ENCODE measurements at regions not wholly inside any gene's neighbourhood (a gene's known extent, or its start where the extent isn't known, plus 50 kb on each side); places are given as distances from the start of the nearest gene placed in this dataset.

- no peaks in the 10 kb centered on the region for H3K36me3 Mint-ChIP-seq
- H3K9me3 Mint-ChIP-seq, result peaks cover 0 to 5% (median 4%) of the 10 kb centered on the region in 7 donors
- no peaks in the 10 kb centered on the region for H3K4me1 Mint-ChIP-seq
- H3K4me3 ChIP-seq (ENCODE audit: low read depth, low read length), result no peak overlapping the region
- no peak overlapping the region for H3K4me3 Mint-ChIP-seq
- no peaks in the 10 kb centered on the region for H3K9me3 ChIP-seq (ENCODE audit: control insufficient read depth in 2 of 2, low read length in 2 of 2)
- H3K36me3 ChIP-seq (ENCODE audit: control insufficient read depth, insufficient read depth, low read length), result no peaks in the 10 kb centered on the region
- ATAC-seq (ENCODE audit: low read depth in 2 of 2) (no peak), DNase-seq (no peak)
- no peaks in the 10 kb centered on the region for H3K27me3 Mint-ChIP-seq
- H3K4me1 ChIP-seq (ENCODE audit: control insufficient read depth, insufficient read depth, low read length, poor library complexity, severe bottlenecking), result no peaks in the 10 kb centered on the region
- H3K27ac ChIP-seq (ENCODE audit: insufficient read depth, low read length, poor library complexity, severe bottlenecking), result no peak overlapping the region
- no peaks in the 10 kb centered on the region for H3K27me3 ChIP-seq (ENCODE audit: control insufficient read depth, insufficient read depth, low read length)
- H3K27ac Mint-ChIP-seq, result no peak overlapping the region
Measured at GRCh38 chr20:16930656-16931055, 182.5 kb downstream of the OTOR start.

DNA sequence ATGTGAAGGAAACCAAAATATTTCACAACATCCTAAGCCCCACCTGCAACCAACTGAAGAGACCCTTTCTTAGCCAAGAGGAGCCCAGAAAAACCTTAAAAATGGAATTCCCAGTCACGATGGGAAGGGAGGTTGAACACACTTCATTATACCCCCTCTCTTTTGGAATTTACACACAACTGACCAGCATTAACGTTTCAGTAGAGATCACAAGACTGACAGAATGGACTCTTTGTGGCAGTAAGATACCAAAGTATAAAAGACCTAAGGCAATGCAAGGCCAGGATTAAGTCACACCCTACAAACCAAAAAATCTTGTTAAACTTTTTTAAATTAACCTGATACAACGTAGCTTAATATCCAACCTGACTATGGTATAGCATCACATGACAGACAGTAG, 190.9 kb downstream of the OTOR start:
- Mint-ChIP-seq H3K4me1 (no peaks in the 10 kb centered on the region), H3K27ac (no peak overlapping the region), H3K9me3 (peaks cover 0 to 7% (median 3%) of the 10 kb centered on the region in 7 donors), H3K27me3 (no peaks in the 10 kb centered on the region), H3K36me3 (no peaks in the 10 kb centered on the region), H3K4me3 (no peak overlapping the region)
- H3K36me3 ChIP-seq (ENCODE audit: control insufficient read depth, insufficient read depth, low read length), result no peaks in the 10 kb centered on the region
- H3K27ac ChIP-seq (ENCODE audit: insufficient read depth, low read length, poor library complexity, severe bottlenecking), result no peak overlapping the region
- H3K4me1 ChIP-seq (ENCODE audit: control insufficient read depth, insufficient read depth, low read length, poor library complexity, severe bottlenecking), result no peaks in the 10 kb centered on the region
- no peaks in the 10 kb centered on the region for H3K27me3 ChIP-seq (ENCODE audit: control insufficient read depth, insufficient read depth, low read length)
- DNase-seq (no peak), ATAC-seq (ENCODE audit: low read depth in 2 of 2) (no peak)
- H3K4me3 ChIP-seq (ENCODE audit: low read depth, low read length), result no peak overlapping the region
- no peaks in the 10 kb centered on the region for H3K9me3 ChIP-seq (ENCODE audit: control insufficient read depth in 2 of 2, low read length in 2 of 2)

DNA sequence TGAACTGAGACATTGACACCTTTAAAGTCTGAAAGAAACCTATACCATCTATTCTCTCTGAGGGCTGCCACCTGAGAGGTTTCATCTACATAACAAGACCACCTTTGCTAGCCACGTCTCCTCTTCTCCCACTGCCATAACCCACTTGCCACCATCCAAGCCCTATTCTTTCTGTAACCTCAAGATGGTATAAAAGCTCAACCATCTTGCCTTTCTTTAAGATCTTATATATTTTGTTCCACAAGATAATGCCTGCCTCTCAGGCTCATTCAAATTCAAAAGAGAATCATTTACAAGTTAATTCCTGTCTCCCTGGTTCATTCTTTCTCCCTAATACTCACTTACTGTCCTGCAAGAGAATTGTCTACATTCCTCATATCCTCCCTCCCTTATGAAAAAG, 192.5 kb downstream of the OTOR start:
- ATAC-seq (ENCODE audit: low read depth in 2 of 2), result no peak
- Mint-ChIP-seq H3K27ac (no peak overlapping the region), H3K36me3 (no peaks in the 10 kb centered on the region), H3K27me3 (no peaks in the 10 kb centered on the region), H3K9me3 (peaks cover 0 to 8% (median 2%) of the 10 kb centered on the region in 7 donors), H3K4me3 (no peak overlapping the region), H3K4me1 (no peaks in the 10 kb centered on the region)
- Histone ChIP-seq H3K4me3 (ENCODE audit: low read depth, low read length) (no peak overlapping the region), H3K36me3 (ENCODE audit: control insufficient read depth, insufficient read depth, low read length) (no peaks in the 10 kb centered on the region), H3K9me3 (ENCODE audit: control insufficient read depth in 2 of 2, low read length in 2 of 2) (no peaks in the 10 kb centered on the region), H3K4me1 (ENCODE audit: control insufficient read depth, insufficient read depth, low read length, poor library complexity, severe bottlenecking) (no peaks in the 10 kb centered on the region), H3K27ac (ENCODE audit: insufficient read depth, low read length, poor library complexity, severe bottlenecking) (no peak overlapping the region), H3K27me3 (ENCODE audit: control insufficient read depth, insufficient read depth, low read length) (no peaks in the 10 kb centered on the region)
- no peak for DNase-seq

DNA sequence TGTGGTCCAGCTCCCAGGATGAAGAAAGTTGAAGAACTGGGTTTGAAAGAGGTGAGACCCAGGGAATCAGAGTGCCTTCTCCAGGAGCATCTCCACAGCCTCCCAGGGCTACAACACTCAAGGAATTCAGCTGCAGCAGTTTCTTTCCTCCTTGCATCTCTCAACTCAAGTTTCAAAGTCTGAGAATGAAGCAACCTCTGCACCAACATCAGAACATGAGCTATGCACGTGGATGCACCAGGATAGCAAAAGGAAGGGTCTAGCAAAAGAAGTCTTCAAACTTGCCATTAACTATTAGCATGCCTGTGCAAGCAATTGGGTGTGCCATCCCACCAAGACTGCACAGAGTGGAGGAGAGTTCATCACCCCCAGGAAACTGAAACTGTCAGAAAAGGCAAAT, 193.9 kb downstream of the OTOR start:
- no peaks in the 10 kb centered on the region for H3K36me3 ChIP-seq (ENCODE audit: control insufficient read depth, insufficient read depth, low read length)
- Mint-ChIP-seq H3K4me1 (no peaks in the 10 kb centered on the region), H3K36me3 (no peaks in the 10 kb centered on the region), H3K27ac (no peak overlapping the region), H3K9me3 (peaks cover 0 to 8% (median 1%) of the 10 kb centered on the region in 7 donors), H3K4me3 (no peak overlapping the region), H3K27me3 (no peaks in the 10 kb centered on the region)
- no peaks in the 10 kb centered on the region for H3K4me1 ChIP-seq (ENCODE audit: control insufficient read depth, insufficient read depth, low read length, poor library complexity, severe bottlenecking)
- no peak overlapping the region for H3K4me3 ChIP-seq (ENCODE audit: low read depth, low read length)
- ATAC-seq (ENCODE audit: low read depth in 2 of 2) (no peak), DNase-seq (no peak)
- no peaks in the 10 kb centered on the region for H3K9me3 ChIP-seq (ENCODE audit: control insufficient read depth in 2 of 2, low read length in 2 of 2)
- no peaks in the 10 kb centered on the region for H3K27me3 ChIP-seq (ENCODE audit: control insufficient read depth, insufficient read depth, low read length)
- no peak overlapping the region for H3K27ac ChIP-seq (ENCODE audit: insufficient read depth, low read length, poor library complexity, severe bottlenecking)

- Mint-ChIP-seq H3K36me3 (no peaks in the 10 kb centered on the region), H3K27me3 (no peaks in the 10 kb centered on the region), H3K9me3 (peaks cover 0 to 8% (median 2%) of the 10 kb centered on the region in 7 donors), H3K4me3 (no peak overlapping the region), H3K4me1 (no peaks in the 10 kb centered on the region), H3K27ac (no peak overlapping the region)
- no peak for ATAC-seq (ENCODE audit: low read depth in 2 of 2)
- no peak for DNase-seq
- no peak overlapping the region for H3K27ac ChIP-seq (ENCODE audit: insufficient read depth, low read length, poor library complexity, severe bottlenecking)
- no peaks in the 10 kb centered on the region for H3K9me3 ChIP-seq (ENCODE audit: control insufficient read depth in 2 of 2, low read length in 2 of 2)
- H3K4me3 ChIP-seq (ENCODE audit: low read depth, low read length), result no peak overlapping the region
- no peaks in the 10 kb centered on the region for H3K4me1 ChIP-seq (ENCODE audit: control insufficient read depth, insufficient read depth, low read length, poor library complexity, severe bottlenecking)
- H3K36me3 ChIP-seq (ENCODE audit: control insufficient read depth, insufficient read depth, low read length), result no peaks in the 10 kb centered on the region
- H3K27me3 ChIP-seq (ENCODE audit: control insufficient read depth, insufficient read depth, low read length), result no peaks in the 10 kb centered on the region
Measured at GRCh38 chr20:16942756-16943155, 194.6 kb downstream of the OTOR start.

DNA sequence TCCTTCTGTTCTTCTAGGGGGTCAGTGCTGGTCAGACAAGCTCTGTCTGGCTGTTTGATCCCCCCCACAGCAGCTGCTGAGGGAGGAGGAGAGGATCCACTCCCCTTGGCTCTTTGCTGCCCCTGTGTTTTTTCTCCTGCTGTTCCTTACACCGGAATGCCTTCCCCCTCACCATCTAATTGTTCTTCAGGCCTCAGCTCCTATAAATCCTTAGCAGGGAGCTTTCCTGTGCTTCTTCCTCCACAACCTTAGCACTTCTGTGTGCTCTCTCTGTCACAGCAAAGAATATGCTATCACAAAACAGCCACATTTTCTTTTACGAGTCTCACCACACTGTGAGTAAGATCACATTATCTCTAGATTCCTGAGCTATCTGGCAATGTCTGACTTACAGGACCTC, 196.6 kb downstream of the OTOR start:
- Histone ChIP-seq H3K4me1 (ENCODE audit: control insufficient read depth, insufficient read depth, low read length, poor library complexity, severe bottlenecking) (no peaks in the 10 kb centered on the region), H3K9me3 (ENCODE audit: control insufficient read depth in 2 of 2, low read length in 2 of 2) (no peaks in the 10 kb centered on the region), H3K4me3 (ENCODE audit: low read depth, low read length) (no peak overlapping the region), H3K27me3 (ENCODE audit: control insufficient read depth, insufficient read depth, low read length) (no peaks in the 10 kb centered on the region), H3K36me3 (ENCODE audit: control insufficient read depth, insufficient read depth, low read length) (no peaks in the 10 kb centered on the region), H3K27ac (ENCODE audit: insufficient read depth, low read length, poor library complexity, severe bottlenecking) (no peak overlapping the region)
- Mint-ChIP-seq H3K4me3 (no peak overlapping the region), H3K27me3 (no peaks in the 10 kb centered on the region), H3K9me3 (peaks cover 0 to 19% (median 5%) of the 10 kb centered on the region in 7 donors), H3K36me3 (no peaks in the 10 kb centered on the region), H3K27ac (no peak overlapping the region), H3K4me1 (no peaks in the 10 kb centered on the region)
- no peak for ATAC-seq (ENCODE audit: low read depth in 2 of 2)
- DNase-seq, result no peak

- peaks cover 0 to 18% (median 7%) of the 10 kb centered on the region in 7 donors for H3K9me3 Mint-ChIP-seq
- Histone ChIP-seq H3K4me1 (ENCODE audit: control insufficient read depth, insufficient read depth, low read length, poor library complexity, severe bottlenecking) (no peaks in the 10 kb centered on the region), H3K9me3 (ENCODE audit: control insufficient read depth in 2 of 2, low read length in 2 of 2) (no peaks in the 10 kb centered on the region), H3K4me3 (ENCODE audit: low read depth, low read length) (no peak overlapping the region), H3K27me3 (ENCODE audit: control insufficient read depth, insufficient read depth, low read length) (no peaks in the 10 kb centered on the region), H3K36me3 (ENCODE audit: control insufficient read depth, insufficient read depth, low read length) (no peaks in the 10 kb centered on the region), H3K27ac (ENCODE audit: insufficient read depth, low read length, poor library complexity, severe bottlenecking) (no peak overlapping the region)
- DNase-seq, result no peak
- no peaks in the 10 kb centered on the region for H3K4me1 Mint-ChIP-seq
- H3K27ac Mint-ChIP-seq, result no peak overlapping the region
- H3K4me3 Mint-ChIP-seq, result no peak overlapping the region
- ATAC-seq (ENCODE audit: low read depth in 2 of 2), result no peak
- no peaks in the 10 kb centered on the region for H3K36me3 Mint-ChIP-seq
- H3K27me3 Mint-ChIP-seq, result no peaks in the 10 kb centered on the region
Measured at GRCh38 chr20:16945619-16946018, 197.5 kb downstream of the OTOR start.

DNA sequence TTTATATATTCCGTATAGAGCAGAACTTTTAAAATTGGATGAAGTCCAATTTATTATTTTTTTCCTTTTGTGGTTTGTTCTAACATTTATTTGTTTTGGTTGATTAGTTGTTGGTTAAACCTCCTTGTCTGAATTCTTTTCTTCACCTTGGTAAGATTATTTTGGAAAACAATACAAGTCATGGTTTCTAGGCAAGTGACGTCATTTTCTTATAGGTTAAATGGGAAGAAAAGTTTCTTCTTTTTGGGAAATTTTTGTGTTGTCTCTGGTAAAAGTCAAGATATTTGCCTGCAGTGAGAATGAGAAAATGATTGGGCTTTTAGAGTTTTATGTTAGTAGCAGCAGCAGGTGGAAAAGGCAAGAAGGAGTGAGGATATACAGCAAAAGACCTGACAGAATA, 197.9 kb downstream of the OTOR start:
- Mint-ChIP-seq H3K27ac (no peak overlapping the region), H3K27me3 (no peaks in the 10 kb centered on the region), H3K4me1 (no peaks in the 10 kb centered on the region), H3K9me3 (peaks cover 0 to 18% (median 6%) of the 10 kb centered on the region in 7 donors), H3K4me3 (no peak overlapping the region), H3K36me3 (no peaks in the 10 kb centered on the region)
- Histone ChIP-seq H3K36me3 (ENCODE audit: control insufficient read depth, insufficient read depth, low read length) (no peaks in the 10 kb centered on the region), H3K27ac (ENCODE audit: insufficient read depth, low read length, poor library complexity, severe bottlenecking) (no peak overlapping the region), H3K4me1 (ENCODE audit: control insufficient read depth, insufficient read depth, low read length, poor library complexity, severe bottlenecking) (no peaks in the 10 kb centered on the region), H3K9me3 (ENCODE audit: control insufficient read depth in 2 of 2, low read length in 2 of 2) (no peaks in the 10 kb centered on the region), H3K27me3 (ENCODE audit: control insufficient read depth, insufficient read depth, low read length) (no peaks in the 10 kb centered on the region), H3K4me3 (ENCODE audit: low read depth, low read length) (no peak overlapping the region)
- ATAC-seq (ENCODE audit: low read depth in 2 of 2) (no peak), DNase-seq (no peak)
